HepG2 (cell line): ENCODE measurements at regions not wholly inside any gene's neighbourhood (a gene's known extent, or its start where the extent isn't known, plus 50 kb on each side); places are given as distances from the start of the nearest gene placed in this dataset.

Source experiments
- ATAC-seq: fragments of 200-7000 bp; cut with Tn5 transposase; 3 replicates; pipeline ENCODE4 v1.9.1; 2020; ENCODE audit warnings: mild to moderate bottlenecking, moderate library complexity
- BruUV-seq: library from RNA; stranded (reverse); fragments of 400-500 nt; replicated peaks from 2 replicates; lab custom pipeline; 2021; lab: Mats Ljungman, UMichigan
- CTCF ChIA-PET: fragments of 300-600 bp; formaldehyde crosslinking; extraction: SDS; loops from one replicate; lab custom pipeline; 2021; ENCODE audit warnings: low total read pairs, inconsistent platforms, low intra/inter-chr PET ratio; lab: Yijun Ruan, JAX
- POLR2A ChIA-PET: fragments of 350-600 bp; sonication (Branson Sonifier 250); formaldehyde crosslinking; loops from one replicate; lab custom pipeline; 2020; ENCODE audit warnings: antibody characterized with exemption, inconsistent platforms; lab: Yijun Ruan, JAX
- DNase-seq: peaks from one replicate; pipeline ENCODE4 v3.0.0-alpha.2; 2015; ENCODE audit warnings: low spot score
- FAIRE-seq: peaks from 3 replicates; lab custom pipeline; 2011; peaks lifted over from hg19 to GRCh38; lab: Jason Lieb, UNC
- H2AFZ ChIP-seq: one replicate; pipeline ENCODE4 v1.6.1; 2011; ENCODE audit warnings: low read length, inconsistent platforms
- H3K27ac ChIP-seq: fragments of 300-600 bp; 3 replicates; pipeline ENCODE4 v1.8.0; 2011; ENCODE audit warnings: mixed run types, mild to moderate bottlenecking, mixed read lengths, low read length, inconsistent platforms; ENCODE audit not compliant: insufficient read depth; ENCODE audit errors: extremely low read length
- H3K27me3 ChIP-seq, 2 experiments: fragments of 200-600 bp in 1 of 2; 2 replicates in 1 of 2; 3 replicates in 1 of 2; pipeline versions ENCODE4 v1.6.0 to v1.8.0; 2011; ENCODE audit warnings: low read length in 2 of 2, mild to moderate bottlenecking in 2 of 2, moderate library complexity in 2 of 2, inconsistent platforms in 1 of 2; ENCODE audit not compliant: insufficient read depth in 2 of 2, control insufficient read depth in 1 of 2
- H3K36me3 ChIP-seq, 2 experiments: fragments of 200-600 bp in 1 of 2; replicated peaks in 1 of 2; 2 replicates in 1 of 2; 3 replicates in 1 of 2; pipeline versions ENCODE4 v1.5.1 to v1.8.0; 2011; ENCODE audit warnings: low read length in 2 of 2, inconsistent platforms in 1 of 2; ENCODE audit not compliant: insufficient read depth in 2 of 2, control insufficient read depth in 1 of 2
- H3K4me1 ChIP-seq: 2 replicates; pipeline ENCODE4 v1.5.1; 2012; ENCODE audit warnings: low read length, inconsistent platforms; ENCODE audit not compliant: insufficient read depth
- H3K4me2 ChIP-seq: 2 replicates; pipeline ENCODE4 v1.6.0; 2011; ENCODE audit warnings: low read depth, low read length, inconsistent platforms
- H3K4me3 ChIP-seq, 3 experiments: fragments of 200-600 bp in 1 of 3; sonication (generic), shearing (Covaris generic) in 1 of 3; replicated peaks in 1 of 3; 2 replicates each; pipeline ENCODE4 v1.5.1; 2011 to 2016; ENCODE audit warnings: low read length in 3 of 3, inconsistent platforms in 2 of 3, low read depth in 2 of 3, mild to moderate bottlenecking in 2 of 3, control low read depth in 1 of 3, mixed read lengths in 1 of 3; ENCODE audit not compliant: insufficient read depth in 1 of 3
- H3K79me2 ChIP-seq: one replicate; pipeline ENCODE4 v1.6.1; 2011; ENCODE audit warnings: low read length, inconsistent platforms; ENCODE audit not compliant: insufficient read depth
- H3K9ac ChIP-seq: 2 replicates; pipeline ENCODE4 v1.6.0; 2011; ENCODE audit warnings: mild to moderate bottlenecking, low read depth, low read length, inconsistent platforms; ENCODE audit not compliant: insufficient read depth
- H3K9me3 ChIP-seq: 2 replicates; pipeline ENCODE4 v1.5.1; 2012; ENCODE audit warnings: mild to moderate bottlenecking, low read length
- H4K20me1 ChIP-seq: 2 replicates; pipeline ENCODE4 v1.6.0; 2011; ENCODE audit warnings: inconsistent platforms, mild to moderate bottlenecking, low read length, moderate library complexity; ENCODE audit not compliant: insufficient read depth
- GATAD2A ChIP-seq: IDR thresholded peaks from 2 replicates; pipeline ENCODE4 v1.6.1; 2016
- HNF4G ChIP-seq, 2 experiments: sonication (generic) in 1 of 2; formaldehyde crosslinking in 1 of 2; IDR thresholded peaks; 2 replicates each; pipeline versions ENCODE4 v1.4.0 to v1.6.1; 2011 to 2020; ENCODE audit warnings: borderline replicate concordance in 2 of 2, low read depth in 2 of 2, mild to moderate bottlenecking in 2 of 2, low read length in 1 of 2, missing genetic modification reagents in 1 of 2, moderate library complexity in 1 of 2
- LBX2 ChIP-seq: sonication (generic); formaldehyde crosslinking; IDR thresholded peaks from 2 replicates; pipeline ENCODE4 v1.5.0; 2020; ENCODE audit warnings: missing genetic modification reagents, mild to moderate bottlenecking, borderline replicate concordance
- SAP130 ChIP-seq: IDR thresholded peaks from 2 replicates; pipeline ENCODE4 v1.6.1; 2016; ENCODE audit warnings: low read depth
- STAG1 ChIP-seq: sonication (generic); formaldehyde crosslinking; IDR thresholded peaks from 2 replicates; pipeline ENCODE4 v1.4.0; 2020; ENCODE audit warnings: missing genetic modification reagents
- ZFAT ChIP-seq: sonication (generic); formaldehyde crosslinking; conservative IDR thresholded peaks from 2 replicates; pipeline ENCODE4 v1.8.1; 2023; ENCODE audit warnings: missing genetic modification reagents, inconsistent platforms
- ZNF292 ChIP-seq: sonication (generic); formaldehyde crosslinking; IDR thresholded peaks from 2 replicates; pipeline ENCODE4 v1.8.1; 2022; ENCODE audit warnings: mild to moderate bottlenecking, low read depth, missing genetic modification reagents, borderline replicate concordance
- ZNF784 ChIP-seq: sonication (generic); formaldehyde crosslinking; IDR thresholded peaks from 2 replicates; pipeline ENCODE4 v1.5.1; 2020; ENCODE audit warnings: missing genetic modification reagents, mild to moderate bottlenecking, borderline replicate concordance
- WGBS: methylation state at CpG from one replicate; pipeline ENCODE4 v1.1.6; 2017; ENCODE audit warnings: low lambda C conversion rate; 5-methylcytosine and 5-hydroxymethylcytosine counted together
- in situ Hi-C: cut with HindIII; loops from 2 replicates; pipeline ENCODE4 v1.10.0; 2017; ENCODE audit warnings: low pct_unique_long_range_greater_than_20kb; ENCODE audit not compliant: extremely low pct_ligation_motif_present
- intact Hi-C: fragments of 100-400 bp; cut with micrococcal nuclease; formaldehyde crosslinking; loops from one replicate; pipeline ENCODE4 v1.10.0; 2022; ENCODE audit not compliant: unreplicated experiment
- TF ChIP-seq, protein P1 (sequence below): sonication (generic); formaldehyde crosslinking; IDR thresholded peaks from 2 replicates; pipeline ENCODE4 v1.8.1; 2022; ENCODE audit warnings: low read depth, mild to moderate bottlenecking, missing genetic modification reagents
- TF ChIP-seq, protein P2 (sequence below): sonication (generic); formaldehyde crosslinking; IDR thresholded peaks from 2 replicates; pipeline ENCODE4 v1.4.0; 2020; ENCODE audit warnings: mild to moderate bottlenecking, low read depth, missing genetic modification reagents

GRCh38 chr16:64211331-64211730 lies 910.5 kb downstream of the CDH11 start:
- no peak overlapping the region for H3K4me3 ChIP-seq
- no peaks in the 10 kb centered on the region for H4K20me1 ChIP-seq
- no peaks in the 10 kb centered on the region for H3K9me3 ChIP-seq
- no peak for ATAC-seq
- BruUV-seq, result no TSS peak
- no peak for TF ChIP-seq SAP130 (CRISPR knock-in tag)
- TF ChIP-seq LBX2, result no peak
- no peak for TF ChIP-seq ZNF784
- no peak for TF ChIP-seq HNF4G (IDR thresholded peaks at IDR 0.05; ENCODE audit: borderline replicate concordance, low read depth, low read length)
- TF ChIP-seq HNF4G (CRISPR knock-in tag; IDR thresholded peaks at IDR 0.05; ENCODE audit: borderline replicate concordance, low read depth), result no peak
- no peak for TF ChIP-seq ZFAT
- TF ChIP-seq STAG1 (CRISPR knock-in tag), result no peak
- TF ChIP-seq, protein P1, sequence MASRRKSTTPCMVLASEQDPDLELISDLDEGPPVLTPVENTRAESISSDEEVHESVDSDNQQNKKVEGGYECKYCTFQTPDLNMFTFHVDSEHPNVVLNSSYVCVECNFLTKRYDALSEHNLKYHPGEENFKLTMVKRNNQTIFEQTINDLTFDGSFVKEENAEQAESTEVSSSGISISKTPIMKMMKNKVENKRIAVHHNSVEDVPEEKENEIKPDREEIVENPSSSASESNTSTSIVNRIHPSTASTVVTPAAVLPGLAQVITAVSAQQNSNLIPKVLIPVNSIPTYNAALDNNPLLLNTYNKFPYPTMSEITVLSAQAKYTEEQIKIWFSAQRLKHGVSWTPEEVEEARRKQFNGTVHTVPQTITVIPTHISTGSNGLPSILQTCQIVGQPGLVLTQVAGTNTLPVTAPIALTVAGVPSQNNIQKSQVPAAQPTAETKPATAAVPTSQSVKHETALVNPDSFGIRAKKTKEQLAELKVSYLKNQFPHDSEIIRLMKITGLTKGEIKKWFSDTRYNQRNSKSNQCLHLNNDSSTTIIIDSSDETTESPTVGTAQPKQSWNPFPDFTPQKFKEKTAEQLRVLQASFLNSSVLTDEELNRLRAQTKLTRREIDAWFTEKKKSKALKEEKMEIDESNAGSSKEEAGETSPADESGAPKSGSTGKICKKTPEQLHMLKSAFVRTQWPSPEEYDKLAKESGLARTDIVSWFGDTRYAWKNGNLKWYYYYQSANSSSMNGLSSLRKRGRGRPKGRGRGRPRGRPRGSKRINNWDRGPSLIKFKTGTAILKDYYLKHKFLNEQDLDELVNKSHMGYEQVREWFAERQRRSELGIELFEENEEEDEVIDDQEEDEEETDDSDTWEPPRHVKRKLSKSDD (CRISPR knock-in tag), result no peak
- TF ChIP-seq GATAD2A (CRISPR knock-in tag), result no peak
- no peak for TF ChIP-seq ZNF292 (CRISPR knock-in tag)
- TF ChIP-seq, protein P2, sequence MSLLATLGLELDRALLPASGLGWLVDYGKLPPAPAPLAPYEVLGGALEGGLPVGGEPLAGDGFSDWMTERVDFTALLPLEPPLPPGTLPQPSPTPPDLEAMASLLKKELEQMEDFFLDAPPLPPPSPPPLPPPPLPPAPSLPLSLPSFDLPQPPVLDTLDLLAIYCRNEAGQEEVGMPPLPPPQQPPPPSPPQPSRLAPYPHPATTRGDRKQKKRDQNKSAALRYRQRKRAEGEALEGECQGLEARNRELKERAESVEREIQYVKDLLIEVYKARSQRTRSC, result no peak
- ChIA-PET POLR2A (no interaction called here), CTCF (no interaction called here)
- no peak for FAIRE-seq
- no peaks in the 10 kb centered on the region for H3K27me3 ChIP-seq
- in situ Hi-C loops, result no loop called here
- H3K4me2 ChIP-seq, result no peak overlapping the region
- H3K36me3 ChIP-seq, result no peaks in the 10 kb centered on the region
- no peaks in the 10 kb centered on the region for H3K4me1 ChIP-seq
- H3K27ac ChIP-seq, result no peak overlapping the region
- no peak for DNase-seq
- WGBS, result 20% methylated on average over 5 of the region's 5 CpGs
- no peaks in the 10 kb centered on the region for H3K79me2 ChIP-seq
- intact Hi-C loops, result no loop called here
- H3K9ac ChIP-seq, result no peak overlapping the region
- H2AFZ ChIP-seq, result no peak overlapping the region
